ENCODE measurements at regions not wholly inside any gene's neighbourhood (a gene's known extent, or its start where the extent isn't known, plus 50 kb on each side); places are given as distances from the start of the nearest gene placed in this dataset.

- TF ChIP-seq TAF1 (conservative IDR thresholded peaks at IDR 0.05) = no peak
- TF ChIP-seq JUND (IDR thresholded peaks at IDR 0.05) = no peak
- TF ChIP-seq CTCF (IDR thresholded peaks at IDR 0.05; ENCODE audit: low read depth, low read length, missing input control) = no peak
- TF ChIP-seq GABPA (IDR thresholded peaks at IDR 0.05 in 1 of 2, conservative IDR thresholded peaks at IDR 0.05 in 1 of 2) = no peak
- no peak for TF ChIP-seq RAD21 (IDR thresholded peaks at IDR 0.05)
- no peak for TF ChIP-seq REST (IDR thresholded peaks at IDR 0.05)
- TF ChIP-seq MAX (IDR thresholded peaks at IDR 0.05) = no peak
- TF ChIP-seq SP1 (IDR thresholded peaks at IDR 0.05) = no peak
- TF ChIP-seq YY1 (IDR thresholded peaks at IDR 0.05) = no peak
These were observed 253.1 kb upstream of the RHOBTB1 start for GRCh38 chr10:61197057-61197456.

Data from liver (tissue), 3 donors.